A673 (cell line): ENCODE measurements at regions not wholly inside any gene's neighbourhood (a gene's known extent, or its start where the extent isn't known, plus 50 kb on each side); places are given as distances from the start of the nearest gene placed in this dataset.
"Not testable (repeated sequence)": the region's sequence is repeated elsewhere in the genome, so short reads cannot be mapped to it uniquely, and the experiment has no call there.

ENCODE experiments used
- BruUV-seq: library from RNA; stranded (reverse); fragments of 400-500 nt; replicated peaks from 2 replicates; lab custom pipeline; 2021; lab: Mats Ljungman, UMichigan
- CTCF ChIA-PET: fragments of 300-600 bp; sonication (Branson Sonifier 250); formaldehyde crosslinking; loops from one replicate; lab custom pipeline; 2022; ENCODE audit warnings: antibody characterized with exemption; lab: Charles Lee
- POLR2A ChIA-PET: fragments of 300-600 bp; sonication (Branson Sonifier 250); formaldehyde crosslinking; loops from one replicate; lab custom pipeline; 2022; ENCODE audit warnings: antibody characterized with exemption; ENCODE audit not compliant: low non-redundant PET; lab: Charles Lee
- DNase-seq: peaks from one replicate; pipeline ENCODE4 v3.0.0-alpha.2; 2015; ENCODE audit warnings: low spot score
- H3K27ac ChIP-seq: fragments of 200-600 bp; sonication (generic); 2 replicates; pipeline ENCODE4 v1.5.1; 2016; ENCODE audit warnings: mixed run types, low read depth, mild to moderate bottlenecking, mixed read lengths, antibody characterized with exemption, low read length; ENCODE audit not compliant: poor library complexity, severe bottlenecking
- H3K27me3 ChIP-seq: fragments of 200-600 bp; sonication (generic); replicated peaks from 2 replicates; pipeline ENCODE4 v1.6.1; 2017; ENCODE audit warnings: mixed run types, low read depth, mild to moderate bottlenecking, mixed read lengths, antibody characterized with exemption, low read length; ENCODE audit not compliant: insufficient read depth, poor library complexity
- H3K36me3 ChIP-seq: fragments of 200-600 bp; sonication (generic); 2 replicates; pipeline ENCODE4 v1.6.1; 2016; ENCODE audit warnings: mixed run types, mild to moderate bottlenecking, mixed read lengths, antibody characterized with exemption, low read length; ENCODE audit not compliant: insufficient read depth, poor library complexity, severe bottlenecking
- H3K4me1 ChIP-seq: fragments of 200-600 bp; sonication (generic); 2 replicates; pipeline ENCODE4 v1.6.1; 2017; ENCODE audit warnings: mixed run types, mild to moderate bottlenecking, mixed read lengths, antibody characterized with exemption, low read length; ENCODE audit not compliant: insufficient read depth, poor library complexity, severe bottlenecking
- H3K4me3 ChIP-seq: fragments of 200-600 bp; sonication (generic); 2 replicates; pipeline ENCODE4 v1.5.1; 2016; ENCODE audit warnings: low read depth, mixed run types, mild to moderate bottlenecking, mixed read lengths, low read length; ENCODE audit not compliant: poor library complexity, severe bottlenecking
- H3K9me3 ChIP-seq: fragments of 200-600 bp; sonication (generic); 2 replicates; pipeline ENCODE4 v1.6.1; 2016; ENCODE audit warnings: mixed run types, low read depth, mild to moderate bottlenecking, mixed read lengths, antibody characterized with exemption, low read length; ENCODE audit not compliant: poor library complexity, severe bottlenecking
- CTCF ChIP-seq: fragments of 300-800, 200-600 bp; sonication (generic); conservative IDR thresholded peaks from 2 replicates; pipeline ENCODE4 v1.5.1; 2017; ENCODE audit warnings: low read depth, mild to moderate bottlenecking, antibody characterized with exemption, low read length, moderate library complexity, mixed read lengths
- EZH2 ChIP-seq: fragments of 200-600 bp; sonication (generic); IDR thresholded peaks from 2 replicates; pipeline ENCODE4 v1.6.1; 2017; ENCODE audit warnings: borderline replicate concordance, low read depth, mild to moderate bottlenecking, mixed read lengths, antibody characterized with exemption, low read length; ENCODE audit not compliant: poor library complexity, severe bottlenecking
- intact Hi-C: fragments of 100-400 bp; cut with micrococcal nuclease; formaldehyde crosslinking; loops from one replicate; pipeline ENCODE4 v1.10.0; 2022; ENCODE audit not compliant: unreplicated experiment

GRCh38 chr14:59020382-59020781, 168.1 kb upstream of the DAAM1 start:
- no peaks in the 10 kb centered on the region for H3K27me3 ChIP-seq
- no peak overlapping the region for H3K4me3 ChIP-seq
- no peaks in the 10 kb centered on the region for H3K36me3 ChIP-seq
- DNase-seq, result peak; percentile 50
- intact Hi-C loops, result loop anchor here (10.0 kb wide), 2 partner anchors 424 to 516 kb away; no protein-coding TSS in a partner anchor
- H3K9me3 ChIP-seq, result no peaks in the 10 kb centered on the region
- no peak overlapping the region for H3K27ac ChIP-seq
- ChIA-PET POLR2A (no interaction called here), CTCF (interaction anchor here (3.0 kb wide), 1 partner anchor 519 kb away, joined by 14 read pairs; no protein-coding TSS in a partner anchor)
- H3K4me1 ChIP-seq, result no peaks in the 10 kb centered on the region
- BruUV-seq, result no TSS peak
- TF ChIP-seq EZH2 (no peak), CTCF (peak; percentile 64)

GRCh38 chr14:59022144-59022543, 166.3 kb upstream of the DAAM1 start:
- CTCF ChIA-PET, result no interaction called here

GRCh38 chr14:59026081-59026480, 162.4 kb upstream of the DAAM1 start:
- DNase-seq, result no peak
- Histone ChIP-seq H3K4me3 (no peak overlapping the region), H3K9me3 (no peaks in the 10 kb centered on the region), H3K27me3 (no peaks in the 10 kb centered on the region), H3K4me1 (no peaks in the 10 kb centered on the region), H3K36me3 (no peaks in the 10 kb centered on the region), H3K27ac (no peak overlapping the region)
- intact Hi-C loops, result loop anchor here (10.0 kb wide), 2 partner anchors 419 to 521 kb away; no protein-coding TSS in a partner anchor
- POLR2A ChIA-PET, result no interaction called here
- BruUV-seq, result no TSS peak
- no peak for TF ChIP-seq EZH2
- CTCF ChIA-PET, result interaction anchor here (1.3 kb wide), 1 partner anchor 525 kb away, joined by 3 read pairs; no protein-coding TSS in a partner anchor

More at GRCh38 chr14:59022144-59022543, 166.3 kb upstream of the DAAM1 start:
- H3K4me1 ChIP-seq, result no peaks in the 10 kb centered on the region
- POLR2A ChIA-PET, result no interaction called here
- intact Hi-C loops, result loop anchor here (10.0 kb wide), 2 partner anchors 423 to 517 kb away; no protein-coding TSS in a partner anchor
- no peaks in the 10 kb centered on the region for H3K9me3 ChIP-seq
- no peaks in the 10 kb centered on the region for H3K27me3 ChIP-seq
- no TSS peak for BruUV-seq
- H3K36me3 ChIP-seq, result no peaks in the 10 kb centered on the region
- no peak overlapping the region for H3K4me3 ChIP-seq
- DNase-seq, result peak; percentile 25
- no peak overlapping the region for H3K27ac ChIP-seq
- peak; percentile 51 for TF ChIP-seq CTCF
- no peak for TF ChIP-seq EZH2

- BruUV-seq, H3K4me1 ChIP-seq, CTCF ChIA-PET, H3K27me3 ChIP-seq, H3K4me3 ChIP-seq, H3K9me3 ChIP-seq, DNase-seq, H3K36me3 ChIP-seq, H3K27ac ChIP-seq, POLR2A ChIA-PET: not testable (repeated sequence)
- intact Hi-C loops, result loop anchor here (10.0 kb wide), 2 partner anchors 418 to 522 kb away; no protein-coding TSS in a partner anchor
These were observed 161.8 kb upstream of the DAAM1 start for GRCh38 chr14:59026640-59027039.
